ENCODE measurements at regions not wholly inside any gene's neighbourhood (a gene's known extent, or its start where the extent isn't known, plus 50 kb on each side); places are given as distances from the start of the nearest gene placed in this dataset.

GRCh38 chr5:35513612-35514011, 104.1 kb upstream of the SPEF2 start:
- H3K14ac ChIP-seq (ENCODE audit: insufficient read length), result no peak overlapping the region
- H2AK5ac ChIP-seq (ENCODE audit: low read depth, low read length), result no peak overlapping the region
- H3K4me2 ChIP-seq (ENCODE audit: insufficient read depth in 1 of 2, low read depth in 2 of 2, low read length in 2 of 2), result no peak overlapping the region
- no peak for DNase-seq (ENCODE audit: low read depth in 1 of 2, low spot score in 2 of 2)
- H4K5ac ChIP-seq (ENCODE audit: insufficient read length, low read depth, low read length), result no peak overlapping the region
- no peak overlapping the region for H3K23ac ChIP-seq (ENCODE audit: insufficient read length)
- no peak overlapping the region for H3K18ac ChIP-seq (ENCODE audit: extremely low read depth, low read length)
- H4K20me1 ChIP-seq (replicated peaks in 1 of 2; ENCODE audit: control insufficient read depth in 1 of 2, insufficient read depth in 2 of 2, low read length in 2 of 2), result no peaks in the 10 kb centered on the region
- TF ChIP-seq TBP (IDR thresholded peaks at IDR 0.05; ENCODE audit: low read depth, low read length), result no peak
- TF ChIP-seq ATF3 (IDR thresholded peaks at IDR 0.05; ENCODE audit: insufficient read depth, low read depth, low read length), result no peak
- no peak for TF ChIP-seq BRCA1 (IDR thresholded peaks at IDR 0.05; ENCODE audit: low read depth, low read length)
- no peak for TF ChIP-seq TAF7 (optimal IDR thresholded peaks at IDR 0.05; ENCODE audit: borderline replicate concordance, low read depth, low read length)
- TF ChIP-seq HDAC2 (IDR thresholded peaks at IDR 0.05; ENCODE audit: borderline replicate concordance in 1 of 2, low read depth in 2 of 2, low read length in 2 of 2), result no peak
- no peak for TF ChIP-seq SP2 (IDR thresholded peaks at IDR 0.05; ENCODE audit: low read length)
- TF ChIP-seq JUN (IDR thresholded peaks at IDR 0.05; ENCODE audit: low read depth, low read length), result no peak
- no peak for TF ChIP-seq CEBPB (IDR thresholded peaks at IDR 0.05; ENCODE audit: low read depth, low read length)
- CTCF ChIA-PET (ENCODE audit: partially characterized antibody), result no interaction called here
- no peaks in the 10 kb centered on the region for H3K4me1 ChIP-seq (replicated peaks in 1 of 4; ENCODE audit: control insufficient read depth in 3 of 4, insufficient read depth in 4 of 4, low read length in 3 of 4)
- no peak overlapping the region for H3K4ac ChIP-seq (replicated peaks; ENCODE audit: insufficient read length, low read depth, low read length)
- H3K9ac ChIP-seq (replicated peaks in 1 of 4; ENCODE audit: extremely low read depth in 1 of 4, low read depth in 3 of 4, low read length in 3 of 4), result no peak overlapping the region
- WGBS, 2 experiments (ENCODE audit: extremely low coverage in 1 of 2, insufficient coverage in 1 of 2, insufficient read length in 1 of 2, insufficient replicate concordance in 2 of 2, low coverage in 1 of 2, low lambda C conversion rate in 2 of 2, missing lambda C conversion rate in 1 of 2), result 88% methylated on average over 1 of the region's 1 CpG; no CpG with 5 or more reads in 1 of the 2 experiments
- H3K79me1 ChIP-seq (ENCODE audit: low read depth, low read length), result no peaks in the 10 kb centered on the region
- H4K8ac ChIP-seq (ENCODE audit: extremely low read depth, insufficient read depth, low read length), result no peak overlapping the region
- no peak overlapping the region for H2BK20ac ChIP-seq (ENCODE audit: low read length)
- no peak overlapping the region for H4K91ac ChIP-seq (replicated peaks; ENCODE audit: insufficient read length, low read length)
- H2BK120ac ChIP-seq (replicated peaks; ENCODE audit: low read depth, low read length), result no peak overlapping the region
- H2BK15ac ChIP-seq (ENCODE audit: low read length), result no peak overlapping the region
- no peak overlapping the region for H2BK12ac ChIP-seq (ENCODE audit: low read depth, low read length)
- POLR2A ChIA-PET (ENCODE audit: partially characterized antibody), result no interaction called here
- no peak overlapping the region for H3K56ac ChIP-seq (replicated peaks; ENCODE audit: insufficient read length, low read depth, low read length)
- H3K79me2 ChIP-seq (ENCODE audit: control insufficient read depth in 1 of 2, insufficient read depth in 2 of 2, low read length in 2 of 2), result no peaks in the 10 kb centered on the region
- no peak overlapping the region for H3K4me3 ChIP-seq (ENCODE audit: extremely low read depth in 1 of 4, insufficient read depth in 2 of 4, low read depth in 3 of 4, low read length in 4 of 4)
- H3K23me2 ChIP-seq (ENCODE audit: low read depth, low read length), result 0 out of 2 replicates have a peak, but pooled peaks cover 2% of the 10 kb centered on the region
- no peak for FAIRE-seq
- H3K9me3 ChIP-seq (ENCODE audit: insufficient read depth in 2 of 2, low read depth in 1 of 2, low read length in 1 of 2), result no peaks in the 10 kb centered on the region
- no peaks in the 10 kb centered on the region for H3K36me3 ChIP-seq (ENCODE audit: control insufficient read depth in 2 of 4, insufficient read depth in 4 of 4, low read length in 3 of 4)
- no peak overlapping the region for H3K27ac ChIP-seq (ENCODE audit: low read depth, low read length)
- no peak overlapping the region for H2AFZ ChIP-seq (ENCODE audit: low read length)
- H3K27me3 ChIP-seq (replicated peaks in 1 of 4; ENCODE audit: control insufficient read depth in 3 of 4, extremely low read depth in 1 of 4, insufficient read depth in 3 of 4, low read length in 3 of 4), result no peaks in the 10 kb centered on the region
- no peak overlapping the region for H2BK5ac ChIP-seq (ENCODE audit: low read depth, low read length)

Data from H1 (cell line).